ENCODE measurements at regions not wholly inside any gene's neighbourhood (a gene's known extent, or its start where the extent isn't known, plus 50 kb on each side); places are given as distances from the start of the nearest gene placed in this dataset.
"Not testable (repeated sequence)": the region's sequence is repeated elsewhere in the genome, so short reads cannot be mapped to it uniquely, and the experiment has no call there.

GRCh38 chr1:102821707-102822106 lies 286.6 kb downstream of the COL11A1 start:
- no peaks in the 10 kb centered on the region for H3K4me1 ChIP-seq
- H3K27me3 ChIP-seq, result no peaks in the 10 kb centered on the region
- DNase-seq, result no peak
- H3K36me3 ChIP-seq, result no peaks in the 10 kb centered on the region
- peaks cover 0 to 3% (median 0%) of the 10 kb centered on the region in 3 donors for H3K9me3 ChIP-seq
- intact Hi-C loops (cut with DNase I), result no loop called here
- H3K27ac ChIP-seq, result no peak overlapping the region
- TF ChIP-seq POLR2A (IDR thresholded peaks at IDR 0.05) (no peak), CTCF (IDR thresholded peaks at IDR 0.05) (no peak)
- no peak overlapping the region for H3K4me3 ChIP-seq
- 88 to 96% methylated on average over 1 of the region's 1 CpG for WGBS, 2 donors

GRCh38 chr1:102800406-102800805 lies 307.9 kb downstream of the COL11A1 start:
- H3K9me3 ChIP-seq, result no peaks in the 10 kb centered on the region
- no peak overlapping the region for H3K4me3 ChIP-seq
- H3K36me3 ChIP-seq, result no peaks in the 10 kb centered on the region
- intact Hi-C loops (cut with DNase I), result no loop called here
- no peak for DNase-seq
- no peak overlapping the region for H3K27ac ChIP-seq
- no peaks in the 10 kb centered on the region for H3K4me1 ChIP-seq
- TF ChIP-seq CTCF (IDR thresholded peaks at IDR 0.05) (no peak), POLR2A (IDR thresholded peaks at IDR 0.05) (no peak)
- 57 to 65% methylated on average over 3 of the region's 3 CpGs for WGBS, 2 donors
- H3K27me3 ChIP-seq, result no peaks in the 10 kb centered on the region

GRCh38 chr1:102799496-102799895 lies 308.8 kb downstream of the COL11A1 start:
- Histone ChIP-seq H3K27ac (no peak overlapping the region), H3K4me3 (no peak overlapping the region), H3K9me3 (no peaks in the 10 kb centered on the region), H3K36me3 (no peaks in the 10 kb centered on the region), H3K4me1 (no peaks in the 10 kb centered on the region), H3K27me3 (no peaks in the 10 kb centered on the region)
- intact Hi-C loops (cut with DNase I), result no loop called here
- no peak for TF ChIP-seq POLR2A (IDR thresholded peaks at IDR 0.05)
- no peak for DNase-seq
- 42 to 58% methylated on average over 1 of the region's 1 CpG for WGBS, 2 donors

GRCh38 chr1:102798718-102799117 lies 309.6 kb downstream of the COL11A1 start:
- Histone ChIP-seq H3K4me3 (no peak overlapping the region), H3K36me3 (no peaks in the 10 kb centered on the region), H3K9me3 (no peaks in the 10 kb centered on the region), H3K4me1 (no peaks in the 10 kb centered on the region), H3K27ac (no peak overlapping the region), H3K27me3 (no peaks in the 10 kb centered on the region)
- TF ChIP-seq POLR2A (IDR thresholded peaks at IDR 0.05), result no peak
- no peak for TF ChIP-seq CTCF (IDR thresholded peaks at IDR 0.05)
- no peak for DNase-seq
- intact Hi-C loops (cut with DNase I), result no loop called here

- Histone ChIP-seq H3K4me3 (no peak overlapping the region), H3K27me3 (no peaks in the 10 kb centered on the region), H3K36me3 (no peaks in the 10 kb centered on the region), H3K27ac (no peak overlapping the region), H3K4me1 (no peaks in the 10 kb centered on the region), H3K9me3 (no peaks in the 10 kb centered on the region)
- no peak for DNase-seq
- TF ChIP-seq POLR2A (IDR thresholded peaks at IDR 0.05), result no peak
- no peak for TF ChIP-seq CTCF (IDR thresholded peaks at IDR 0.05)
- intact Hi-C loops (cut with DNase I), result no loop called here
Measured at GRCh38 chr1:102796429-102796828, 311.9 kb downstream of the COL11A1 start.

GRCh38 chr1:102790997-102791396 lies 317.3 kb downstream of the COL11A1 start:
- H3K4me1 ChIP-seq, result no peaks in the 10 kb centered on the region
- no peak for TF ChIP-seq POLR2A (IDR thresholded peaks at IDR 0.05)
- no peak for TF ChIP-seq CTCF (IDR thresholded peaks at IDR 0.05)
- no peak overlapping the region for H3K27ac ChIP-seq
- no peaks in the 10 kb centered on the region for H3K36me3 ChIP-seq
- H3K27me3 ChIP-seq, result no peaks in the 10 kb centered on the region
- intact Hi-C loops (cut with DNase I), result no loop called here
- H3K9me3 ChIP-seq, result no peaks in the 10 kb centered on the region
- DNase-seq, result no peak
- no peak overlapping the region for H3K4me3 ChIP-seq

GRCh38 chr1:102789951-102790350 lies 318.4 kb downstream of the COL11A1 start:
- H3K27me3 ChIP-seq; H3K27ac ChIP-seq; DNase-seq; H3K4me3 ChIP-seq; intact Hi-C loops (cut with DNase I); H3K36me3 ChIP-seq; H3K4me1 ChIP-seq; H3K9me3 ChIP-seq: not testable (repeated sequence)
- WGBS, 2 donors, result 54 to 63% methylated on average over 2 of the region's 2 CpGs
